GM21576 (cell line): ENCODE measurements at regions not wholly inside any gene's neighbourhood (a gene's known extent, or its start where the extent isn't known, plus 50 kb on each side); places are given as distances from the start of the nearest gene placed in this dataset.
"Not testable (repeated sequence)": the region's sequence is repeated elsewhere in the genome, so short reads cannot be mapped to it uniquely, and the experiment has no call there.

Source experiments
- ATAC-seq: cut with Tn5 transposase; IDR thresholded peaks from one replicate; pipeline ENCODE4 v1.9.1; 2021; ENCODE audit warnings: mild to moderate bottlenecking, moderate library complexity; ENCODE audit not compliant: unreplicated experiment

- no peak for ATAC-seq
Measured at GRCh38 chr6:97885325-97885724, 602.3 kb upstream of the MMS22L start.

- no peak for ATAC-seq
Measured at GRCh38 chr6:97885828-97886227, 602.8 kb upstream of the MMS22L start.

DNA sequence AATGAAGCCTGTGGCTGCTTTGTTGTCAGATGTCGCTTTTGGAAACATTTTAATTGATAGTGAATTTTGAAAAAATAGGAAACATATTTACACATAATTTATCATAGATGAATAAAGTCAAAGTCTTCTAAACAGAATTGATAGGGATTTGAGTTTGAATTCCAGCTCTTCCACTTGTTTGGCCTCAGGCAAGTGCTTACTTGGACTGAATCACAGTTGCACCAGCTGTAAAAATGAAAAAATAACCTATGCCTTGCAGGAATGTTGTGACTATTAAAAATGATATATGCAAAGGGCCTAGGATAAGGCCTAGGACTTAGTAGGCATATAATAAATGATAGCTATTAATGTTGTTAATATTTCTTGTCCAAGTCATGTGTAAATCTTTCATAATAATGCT, 618.5 kb upstream of the MMS22L start:
- no peak for ATAC-seq

DNA sequence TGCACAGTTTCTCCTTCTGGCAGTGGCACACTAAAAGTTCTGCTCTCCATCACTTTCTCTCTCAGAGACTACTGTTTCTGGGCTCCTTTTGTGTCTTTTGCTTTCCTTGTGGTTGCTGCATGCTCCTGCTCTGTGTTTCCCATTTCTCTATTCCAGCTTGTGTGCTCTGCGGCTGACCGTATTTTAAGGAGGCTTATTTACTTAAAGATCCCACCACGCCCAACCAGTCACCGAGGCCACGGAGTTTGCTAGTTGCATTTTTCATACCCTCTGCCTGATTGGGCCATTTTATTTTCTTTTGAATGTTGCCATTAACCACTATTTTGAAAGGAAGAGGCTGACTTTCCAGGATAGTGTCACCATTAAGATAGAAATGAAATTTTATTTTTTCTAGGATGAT, 626.4 kb upstream of the MMS22L start:
- no peak for ATAC-seq

DNA sequence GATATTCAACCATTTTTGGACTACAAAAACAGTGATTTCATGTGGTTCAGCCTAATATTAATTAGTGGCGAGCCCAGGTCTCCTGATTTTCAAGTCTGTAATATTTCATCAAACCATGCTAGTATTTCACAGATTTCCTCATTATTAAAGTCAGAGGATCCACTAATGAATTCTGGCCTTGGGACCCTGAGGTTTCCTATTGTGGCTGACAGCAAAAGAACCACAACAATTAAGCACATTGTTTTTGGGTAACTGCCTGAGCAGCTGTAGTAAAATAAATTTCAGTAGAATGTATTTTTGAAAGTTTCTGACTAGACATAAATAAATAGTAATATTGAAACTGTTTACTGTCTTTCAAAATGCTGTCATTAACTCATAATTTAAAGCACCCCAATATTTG, 630.7 kb upstream of the MMS22L start:
- ATAC-seq: no peak

DNA sequence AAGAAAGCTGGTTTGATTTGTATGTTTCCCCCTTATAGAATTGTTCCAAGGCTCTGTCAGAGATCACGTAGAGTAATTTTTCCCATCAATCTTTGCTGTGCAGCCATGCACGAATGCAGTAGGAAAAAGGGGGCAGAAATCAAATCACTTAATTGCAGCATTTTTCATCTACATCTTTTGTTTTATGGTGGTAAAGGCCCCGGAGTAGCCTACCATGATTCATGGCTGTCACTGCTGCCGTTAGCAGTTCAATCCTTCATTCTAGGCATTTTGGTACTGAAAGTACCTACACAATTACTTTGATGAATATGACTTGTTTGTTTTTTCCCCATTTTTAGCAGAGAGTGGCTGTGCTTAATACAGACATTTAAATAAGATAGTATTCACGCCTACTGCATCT, 631.9 kb upstream of the MMS22L start:
- no peak for ATAC-seq

DNA sequence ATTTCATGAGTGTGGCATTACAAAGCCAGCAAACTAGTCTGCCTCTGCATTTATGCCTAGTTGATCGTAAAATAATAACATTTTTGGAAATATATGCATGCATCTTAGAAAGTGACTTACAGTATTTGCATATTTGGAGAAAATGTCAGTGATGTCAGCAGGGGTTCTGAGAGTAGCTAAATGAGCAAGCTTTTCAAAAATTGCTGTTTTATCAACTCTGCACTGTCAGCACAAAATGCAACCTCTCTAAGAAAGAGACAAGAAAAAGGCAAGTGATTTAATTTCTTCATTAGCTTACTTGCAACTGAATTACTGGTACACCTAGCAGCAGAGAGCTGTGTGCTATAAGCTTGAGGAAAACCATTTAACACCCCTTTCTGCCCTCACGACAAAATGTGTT, 632.5 kb upstream of the MMS22L start:
- no peak for ATAC-seq

- no peak for ATAC-seq
Measured at GRCh38 chr6:97917369-97917768, 634.4 kb upstream of the MMS22L start.

DNA sequence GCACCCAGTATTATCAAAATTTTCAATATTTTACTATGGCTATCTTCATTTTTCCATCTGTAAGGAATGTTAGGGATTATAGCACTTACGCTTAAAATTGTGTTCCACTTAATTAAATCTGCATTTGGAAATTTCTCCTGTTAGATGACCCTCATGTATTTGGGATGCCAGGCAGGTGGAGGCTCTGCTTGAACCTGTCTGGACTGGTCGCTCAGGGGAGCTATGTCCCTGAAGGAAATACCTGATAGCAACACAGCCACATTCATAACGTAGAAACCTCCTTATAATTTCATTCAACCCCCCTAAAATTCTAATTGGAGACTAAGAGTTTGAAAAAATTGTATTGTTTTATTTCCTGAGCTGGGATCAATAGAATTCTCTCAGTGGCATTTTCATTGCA, 636.0 kb upstream of the MMS22L start:
- ATAC-seq: no peak

- no peak for ATAC-seq
Measured at GRCh38 chr6:97919631-97920030, 636.6 kb upstream of the MMS22L start.

GRCh38 chr6:97923249-97923648, 640.2 kb upstream of the MMS22L start:
- no peak for ATAC-seq

GRCh38 chr6:97925504-97925903, 642.5 kb upstream of the MMS22L start:
- ATAC-seq: no peak

DNA sequence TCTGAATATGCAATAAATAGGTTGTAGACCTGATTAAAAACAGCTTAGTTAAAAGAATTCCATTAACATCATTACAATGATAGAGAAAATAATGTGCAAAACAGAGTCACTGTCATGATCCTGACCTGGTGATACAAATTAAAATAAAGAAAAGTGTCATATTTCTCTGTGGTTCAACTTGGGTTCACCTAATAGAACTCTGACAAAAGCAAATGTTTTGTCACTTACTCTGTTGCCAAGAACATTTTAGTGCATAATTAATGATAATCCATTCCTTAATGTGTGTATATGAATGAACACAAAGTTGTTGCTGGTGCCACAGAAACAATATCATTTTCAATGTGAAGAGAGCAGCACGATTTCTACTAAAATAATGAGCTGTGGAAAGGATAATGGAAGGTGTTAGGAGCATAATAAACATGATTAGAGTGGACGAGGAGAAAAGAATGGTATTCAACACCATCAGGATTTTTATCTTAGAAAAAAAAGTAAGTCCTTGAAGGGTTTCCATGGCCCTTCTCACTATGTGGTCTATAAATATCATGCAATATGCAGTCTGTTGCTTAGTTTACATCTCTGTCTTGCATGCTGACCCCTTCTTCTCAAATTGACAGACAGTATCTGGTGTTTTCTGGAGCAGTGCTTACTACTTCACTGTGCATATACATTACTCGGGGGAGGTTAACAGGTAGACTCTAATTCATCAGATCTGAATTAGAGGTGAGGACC, 656.6 kb upstream of the MMS22L start:
- no peak for ATAC-seq

GRCh38 chr6:97947841-97948240, 664.8 kb upstream of the MMS22L start:
- ATAC-seq: no peak

GRCh38 chr6:97958134-97958533, 675.1 kb upstream of the MMS22L start:
- ATAC-seq: no peak

GRCh38 chr6:97963193-97963592, 680.2 kb upstream of the MMS22L start:
- ATAC-seq: no peak

- no peak for ATAC-seq
Measured at GRCh38 chr6:97969065-97969464, 686.0 kb upstream of the MMS22L start.

GRCh38 chr6:97977084-97977483, 694.1 kb upstream of the MMS22L start:
- no peak for ATAC-seq

DNA sequence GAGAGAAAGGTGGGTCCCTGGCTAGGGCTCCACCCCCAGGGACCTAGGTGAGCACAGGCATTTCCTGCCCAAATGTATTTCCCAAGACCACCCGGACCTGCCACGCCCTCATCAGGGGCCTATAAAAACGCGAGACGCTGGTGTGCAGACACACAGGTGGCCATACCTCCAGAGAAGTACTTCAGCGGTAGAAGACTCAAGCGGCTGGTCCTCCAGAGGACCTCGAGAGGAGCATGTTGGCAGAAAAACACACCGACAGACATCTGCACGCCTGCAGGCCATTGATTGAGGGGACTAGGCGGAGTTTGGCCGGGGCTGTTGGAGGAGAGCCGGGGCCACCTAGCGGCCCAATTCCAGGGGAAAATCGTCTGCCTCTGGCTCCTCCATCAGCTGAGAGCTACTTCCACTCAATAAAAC, 695.8 kb upstream of the MMS22L start:
- ATAC-seq: no peak

- ATAC-seq: not testable (repeated sequence)
Measured at GRCh38 chr6:97979285-97979684, 696.3 kb upstream of the MMS22L start.

DNA sequence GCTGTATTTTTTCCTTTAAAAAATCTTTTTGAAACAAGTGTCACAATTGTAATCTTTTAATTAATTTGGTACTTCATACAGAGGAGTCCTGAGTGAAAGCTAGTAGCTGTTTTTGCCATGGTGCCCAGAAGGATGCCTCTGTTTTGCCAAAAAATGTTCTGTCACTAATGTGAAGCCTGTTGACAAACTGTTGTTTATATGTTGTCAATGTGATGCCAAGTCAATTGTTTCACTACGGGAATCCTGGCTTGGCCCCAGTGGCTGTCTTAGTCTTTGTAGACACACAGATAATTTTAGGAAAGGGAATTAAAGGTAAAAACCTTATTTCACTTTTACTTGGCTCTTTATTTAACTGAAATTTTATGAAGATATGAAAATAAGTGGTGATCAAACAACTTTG, 706.4 kb upstream of the MMS22L start:
- no peak for ATAC-seq

DNA sequence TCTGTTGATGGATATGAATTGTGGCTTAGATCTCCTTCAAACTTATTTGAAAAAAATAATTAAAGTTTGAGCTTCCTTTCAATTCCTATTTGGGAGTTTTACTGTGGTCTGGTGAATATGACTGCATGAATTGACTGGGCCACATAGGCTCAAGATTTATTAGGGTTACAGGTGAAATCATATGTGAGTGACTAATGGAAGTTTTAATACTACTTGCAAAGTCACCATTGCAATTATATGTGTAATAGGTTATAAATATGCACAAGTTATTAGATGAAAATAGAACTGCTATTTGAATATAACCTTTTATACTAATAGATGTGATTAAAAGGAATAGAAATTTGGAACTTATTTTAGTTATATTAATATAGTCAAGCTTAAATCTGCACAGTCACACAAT, 712.1 kb upstream of the MMS22L start:
- ATAC-seq: no peak

- no peak for ATAC-seq
Measured at GRCh38 chr6:98002678-98003077, 719.7 kb upstream of the MMS22L start.
